IMR-90 (cell line): ENCODE measurements at regions not wholly inside any gene's neighbourhood (a gene's known extent, or its start where the extent isn't known, plus 50 kb on each side); places are given as distances from the start of the nearest gene placed in this dataset.

Experiments used
- ATAC-seq: fragments of 200-7000 bp; cut with Tn5 transposase; 2 replicates; pipeline ENCODE4 v1.9.1; 2020; ENCODE audit warnings: low read depth, mild to moderate bottlenecking, moderate library complexity
- BruUV-seq: library from RNA; stranded (reverse); fragments of 400-500 nt; replicated peaks from 2 replicates; lab custom pipeline; 2021; lab: Mats Ljungman, UMichigan
- CTCF ChIA-PET: fragments of 300-600 bp; formaldehyde crosslinking; extraction: SDS; loops from one replicate; lab custom pipeline; 2021; ENCODE audit warnings: antibody characterized with exemption; lab: Yijun Ruan, JAX
- POLR2A ChIA-PET: fragments of 300-600 bp; sonication (Branson Sonifier 250); formaldehyde crosslinking; loops from one replicate; lab custom pipeline; 2022; ENCODE audit warnings: antibody characterized with exemption; ENCODE audit not compliant: unreplicated experiment; lab: Charles Lee
- DNase-seq: peaks from one replicate; pipeline ENCODE4 v3.0.0; 2013
- H2AFZ ChIP-seq: replicated peaks from 2 replicates; pipeline ENCODE3; 2013; ENCODE audit warnings: low read length, mild to moderate bottlenecking; ENCODE audit not compliant: poor library complexity
- H2AK5ac ChIP-seq: 2 replicates; pipeline ENCODE4 v1.6.1; 2013; ENCODE audit warnings: low read depth, low read length, inconsistent platforms
- H2AK9ac ChIP-seq: replicated peaks from 2 replicates; pipeline ENCODE3; 2013; ENCODE audit warnings: mild to moderate bottlenecking, low read depth, low read length, moderate library complexity; ENCODE audit not compliant: poor library complexity
- H2BK120ac ChIP-seq: 2 replicates; pipeline ENCODE4 v1.6.1; 2013; ENCODE audit warnings: low read depth, low read length, inconsistent platforms
- H2BK15ac ChIP-seq: 3 replicates; pipeline ENCODE4 v1.6.1; 2013; ENCODE audit warnings: low read depth, low read length, inconsistent platforms
- H2BK20ac ChIP-seq: 2 replicates; pipeline ENCODE4 v1.6.1; 2013; ENCODE audit warnings: low read depth, mild to moderate bottlenecking, inconsistent platforms, low read length, moderate library complexity
- H2BK5ac ChIP-seq: 2 replicates; pipeline ENCODE4 v1.6.1; 2013; ENCODE audit warnings: mild to moderate bottlenecking, low read depth, low read length, inconsistent platforms; ENCODE audit not compliant: poor library complexity, severe bottlenecking
- H3K14ac ChIP-seq: replicated peaks from 2 replicates; pipeline ENCODE4 v1.6.1; 2013; ENCODE audit warnings: low read depth, low read length, inconsistent platforms
- H3K18ac ChIP-seq: 2 replicates; pipeline ENCODE4 v1.6.1; 2013; ENCODE audit warnings: low read depth, low read length, control low read depth
- H3K23ac ChIP-seq: 2 replicates; pipeline ENCODE4 v1.6.1; 2013; ENCODE audit warnings: low read depth, low read length, inconsistent platforms
- H3K27ac ChIP-seq: 2 replicates; pipeline ENCODE4 v1.5.1; 2013; ENCODE audit warnings: mild to moderate bottlenecking, control low read depth, low read length; ENCODE audit not compliant: insufficient read depth
- H3K27me3 ChIP-seq: 2 replicates; pipeline ENCODE4 v1.6.1; 2013; ENCODE audit warnings: low read length; ENCODE audit not compliant: control insufficient read depth, insufficient read depth
- H3K36me3 ChIP-seq: 2 replicates; pipeline ENCODE4 v1.6.1; 2013; ENCODE audit warnings: low read length, mixed read lengths; ENCODE audit not compliant: control insufficient read depth, insufficient read depth
- H3K4ac ChIP-seq: 2 replicates; pipeline ENCODE4 v1.6.1; 2013; ENCODE audit warnings: low read depth, low read length, inconsistent platforms
- H3K4me1 ChIP-seq: 2 replicates; pipeline ENCODE4 v1.6.1; 2013; ENCODE audit warnings: low read length, mixed read lengths; ENCODE audit not compliant: control insufficient read depth, insufficient read depth
- H3K4me2 ChIP-seq: 2 replicates; pipeline ENCODE4 v1.6.1; 2013; ENCODE audit warnings: low read depth, mild to moderate bottlenecking, control low read depth, low read length, moderate library complexity
- H3K4me3 ChIP-seq: 2 replicates; pipeline ENCODE4 v1.5.1; 2013; ENCODE audit warnings: low read depth, mild to moderate bottlenecking, control low read depth, low read length, moderate library complexity; ENCODE audit not compliant: insufficient read depth
- H3K56ac ChIP-seq: 2 replicates; pipeline ENCODE4 v1.6.1; 2013; ENCODE audit warnings: low read length, inconsistent platforms; ENCODE audit not compliant: insufficient read depth; ENCODE audit errors: extremely low read depth
- H3K79me1 ChIP-seq, 2 experiments: 2 replicates each; pipeline ENCODE4 v1.6.1; 2013; ENCODE audit warnings: low read length in 2 of 2, inconsistent platforms in 1 of 2, low read depth in 1 of 2
- H3K9ac ChIP-seq: 2 replicates; pipeline ENCODE4 v1.6.1; 2013; ENCODE audit warnings: low read depth, low read length, control low read depth
- H3K9me1 ChIP-seq: 2 replicates; pipeline ENCODE4 v1.6.1; 2013; ENCODE audit warnings: low read length, inconsistent platforms; ENCODE audit not compliant: insufficient read depth
- H3K9me3 ChIP-seq: 2 replicates; pipeline ENCODE4 v1.6.1; 2013; ENCODE audit warnings: low read length; ENCODE audit not compliant: control insufficient read depth, insufficient read depth
- H4K20me1 ChIP-seq: 2 replicates; pipeline ENCODE4 v1.6.1; 2013; ENCODE audit warnings: low read length, inconsistent platforms; ENCODE audit not compliant: insufficient read depth
- H4K5ac ChIP-seq: 2 replicates; pipeline ENCODE4 v1.6.1; 2013; ENCODE audit warnings: mild to moderate bottlenecking, low read depth, low read length, control low read depth
- H4K8ac ChIP-seq, 2 experiments: 2 replicates each; pipeline ENCODE4 v1.6.1; 2013; ENCODE audit warnings: low read depth in 2 of 2, low read length in 2 of 2, control low read depth in 1 of 2, inconsistent platforms in 1 of 2
- H4K91ac ChIP-seq: 2 replicates; pipeline ENCODE4 v1.6.1; 2013; ENCODE audit warnings: low read depth, low read length, inconsistent platforms; ENCODE audit not compliant: insufficient read depth
- BHLHE40 ChIP-seq: fragments of 150-350 bp; IDR thresholded peaks from 2 replicates; pipeline ENCODE4 v1.6.1; 2016; ENCODE audit warnings: mild to moderate bottlenecking, low read depth, low read length
- RAD21 ChIP-seq: IDR thresholded peaks from 2 replicates; pipeline ENCODE4 v1.6.1; 2012; ENCODE audit warnings: low read length, improper control_type of control experiment
- WGBS, 2 experiments: methylation state at CpG; one replicate each; pipeline versions ENCODE4 v1.1.5 to v1.1.7; 2013; ENCODE audit warnings: missing lambda C conversion rate in 2 of 2; ENCODE audit not compliant: insufficient read length in 1 of 2; ENCODE audit errors: extremely low coverage in 2 of 2; 5-methylcytosine and 5-hydroxymethylcytosine counted together
- dilution Hi-C: fragments of 300-500 bp; cut with HindIII; formaldehyde crosslinking; loops from one replicate; pipeline ENCODE4 v1.14.3; 2018; ENCODE audit warnings: low sequenced_read_pairs; ENCODE audit not compliant: unreplicated experiment
- in situ Hi-C: fragments of 300-500 bp; cut with MboI; formaldehyde crosslinking; loops from 3 replicates; pipeline ENCODE4 v1.14.3; 2019; ENCODE audit warnings: low sequenced_read_pairs, inconsistent platforms, mixed read lengths
- intact Hi-C: fragments of 100-400 bp; cut with micrococcal nuclease; formaldehyde crosslinking; loops from 2 replicates; pipeline ENCODE4 v1.10.0; 2022

DNA sequence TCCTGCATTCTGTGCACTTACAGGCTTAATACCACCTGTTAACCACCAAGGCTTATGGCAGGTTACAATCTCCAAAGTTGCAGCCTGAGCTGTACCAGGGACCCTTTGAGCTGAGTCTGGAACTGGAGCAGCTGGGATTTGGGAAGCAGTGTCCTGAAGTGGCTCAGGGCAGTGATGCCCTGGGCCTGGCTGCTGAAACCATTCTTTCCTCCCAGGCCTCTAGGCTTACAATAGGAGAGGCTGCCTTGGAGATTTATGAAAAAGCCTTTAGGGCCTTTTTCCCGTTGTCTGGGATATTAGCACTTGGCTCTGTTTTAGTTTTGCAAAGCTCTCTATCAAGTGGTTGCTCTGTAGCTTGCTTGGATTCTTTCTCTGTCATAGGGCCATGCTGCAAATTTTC lies 154.3 kb upstream of the CASK start:
- dilution Hi-C loops (no loop called here), in situ Hi-C loops (loop anchor here (25.0 kb wide), 1 partner anchor 515 kb away; no protein-coding TSS in a partner anchor), intact Hi-C loops (no loop called here)
- no peak overlapping the region for H3K4me2 ChIP-seq
- no peaks in the 10 kb centered on the region for H3K9me3 ChIP-seq
- POLR2A ChIA-PET: interaction anchor here (0.6 kb wide), 1 partner anchor 279 kb away, joined by 4 read pairs; no protein-coding TSS in a partner anchor
- H3K27ac ChIP-seq: no peak overlapping the region
- no peaks in the 10 kb centered on the region for H3K79me1 ChIP-seq
- H2BK15ac ChIP-seq: no peak overlapping the region
- TF ChIP-seq BHLHE40: no peak
- TF ChIP-seq RAD21: no peak
- no peaks in the 10 kb centered on the region for H4K20me1 ChIP-seq
- no peak overlapping the region for H2BK5ac ChIP-seq
- no peaks in the 10 kb centered on the region for H3K9me1 ChIP-seq
- no peak overlapping the region for H4K5ac ChIP-seq
- no TSS peak for BruUV-seq
- H2AK9ac ChIP-seq: no peak overlapping the region
- no peak overlapping the region for H3K4ac ChIP-seq
- H3K9ac ChIP-seq: no peak overlapping the region
- CTCF ChIA-PET: no interaction called here
- no peaks in the 10 kb centered on the region for H3K36me3 ChIP-seq
- no peak for ATAC-seq
- no peak overlapping the region for H3K23ac ChIP-seq
- H2AK5ac ChIP-seq: no peak overlapping the region
- H3K18ac ChIP-seq: no peak overlapping the region
- H3K4me1 ChIP-seq: no peaks in the 10 kb centered on the region
- WGBS, 2 experiments: no CpG with 5 or more reads among the region's 1 CpG
- no peak overlapping the region for H2BK20ac ChIP-seq
- H2BK120ac ChIP-seq: no peak overlapping the region
- H3K14ac ChIP-seq: no peak overlapping the region
- H3K4me3 ChIP-seq: no peak overlapping the region
- H4K8ac ChIP-seq: no peak overlapping the region
- DNase-seq: no peak
- no peak overlapping the region for H3K56ac ChIP-seq
- no peak overlapping the region for H2AFZ ChIP-seq
- no peak overlapping the region for H4K91ac ChIP-seq
- peaks cover 4% of the 10 kb centered on the region for H3K27me3 ChIP-seq
